ENCODE measurements at regions not wholly inside any gene's neighbourhood (a gene's known extent, or its start where the extent isn't known, plus 50 kb on each side); places are given as distances from the start of the nearest gene placed in this dataset.
"Not testable (repeated sequence)": the region's sequence is repeated elsewhere in the genome, so short reads cannot be mapped to it uniquely, and the experiment has no call there.

GRCh38 chr21:27525780-27526179 is 558.9 kb upstream of the ADAMTS5 start:
- DNase-seq = no peak

- DNase-seq = no peak
Observed at GRCh38 chr21:27519361-27519760, 552.5 kb upstream of the ADAMTS5 start.

GRCh38 chr21:27517177-27517576 is 550.3 kb upstream of the ADAMTS5 start:
- not testable (repeated sequence) for DNase-seq

GRCh38 chr21:27515676-27516075 is 548.8 kb upstream of the ADAMTS5 start:
- no peak for DNase-seq

GRCh38 chr21:27513825-27514224 is 546.9 kb upstream of the ADAMTS5 start:
- DNase-seq = no peak

GRCh38 chr21:27513016-27513415 is 546.1 kb upstream of the ADAMTS5 start:
- DNase-seq = no peak

GRCh38 chr21:27511233-27511632 is 544.3 kb upstream of the ADAMTS5 start:
- no peak for DNase-seq

DNA sequence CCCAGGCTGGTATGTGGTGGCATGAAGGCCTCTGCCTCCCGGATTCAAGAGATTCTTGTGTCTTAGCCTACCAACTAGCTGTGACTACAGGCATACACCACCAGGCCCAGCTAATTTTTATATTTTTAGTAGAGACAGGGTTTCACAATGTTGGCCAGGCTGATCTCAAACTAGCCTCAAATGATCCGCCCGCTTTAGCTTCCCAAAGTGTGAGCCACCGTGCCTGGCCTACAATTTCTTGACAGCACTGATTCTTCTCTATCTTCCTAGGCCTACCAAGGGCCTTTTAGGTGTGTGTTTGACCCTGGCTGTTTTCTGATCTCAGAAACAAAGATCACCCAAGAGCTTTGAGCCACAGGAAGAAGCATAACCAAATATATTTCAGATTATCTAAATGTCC is 540.8 kb upstream of the ADAMTS5 start:
- DNase-seq = no peak

GRCh38 chr21:27505516-27505915 is 538.6 kb upstream of the ADAMTS5 start:
- no peak for DNase-seq

DNA sequence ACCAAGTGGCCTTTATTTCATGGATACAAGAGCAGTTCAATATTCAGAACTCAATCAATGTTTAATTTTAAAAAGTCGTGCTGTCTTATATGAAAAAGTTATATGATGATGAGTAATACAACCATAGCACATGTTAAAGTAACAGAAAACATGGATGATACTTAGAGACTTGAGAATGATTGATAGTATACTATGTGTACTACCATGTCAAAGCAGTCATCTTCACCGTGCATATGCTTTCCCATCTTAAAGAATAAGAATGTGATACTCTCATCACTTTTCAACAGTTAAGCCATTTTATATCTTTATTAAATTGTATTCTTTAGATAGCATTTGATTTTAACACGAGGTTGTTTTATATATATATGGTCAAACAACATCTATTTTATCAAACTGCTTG is 535.9 kb upstream of the ADAMTS5 start:
- no peak for DNase-seq

- no peak for DNase-seq
Observed at GRCh38 chr21:27498025-27498424, 531.1 kb upstream of the ADAMTS5 start.

- no peak for DNase-seq
Observed at GRCh38 chr21:27495836-27496235, 528.9 kb upstream of the ADAMTS5 start.

DNA sequence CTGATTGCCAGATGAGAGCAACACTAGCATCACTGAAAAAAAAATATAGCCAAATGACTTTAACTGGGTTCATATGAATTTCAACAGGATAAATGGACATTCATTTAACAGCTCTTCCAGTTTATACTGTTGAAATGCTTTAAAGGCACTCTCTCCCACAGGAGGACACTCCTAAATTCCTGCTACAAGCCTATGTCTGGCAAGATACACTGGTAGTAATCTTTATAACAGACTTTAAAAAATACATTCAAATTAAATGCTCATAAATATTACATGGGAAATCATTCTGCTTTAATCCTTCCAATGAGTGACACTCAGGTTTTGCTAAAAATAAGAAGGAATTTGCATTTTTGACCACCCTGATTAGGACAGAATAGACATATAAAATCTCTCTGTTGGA is 526.7 kb upstream of the ADAMTS5 start:
- no peak for DNase-seq

DNA sequence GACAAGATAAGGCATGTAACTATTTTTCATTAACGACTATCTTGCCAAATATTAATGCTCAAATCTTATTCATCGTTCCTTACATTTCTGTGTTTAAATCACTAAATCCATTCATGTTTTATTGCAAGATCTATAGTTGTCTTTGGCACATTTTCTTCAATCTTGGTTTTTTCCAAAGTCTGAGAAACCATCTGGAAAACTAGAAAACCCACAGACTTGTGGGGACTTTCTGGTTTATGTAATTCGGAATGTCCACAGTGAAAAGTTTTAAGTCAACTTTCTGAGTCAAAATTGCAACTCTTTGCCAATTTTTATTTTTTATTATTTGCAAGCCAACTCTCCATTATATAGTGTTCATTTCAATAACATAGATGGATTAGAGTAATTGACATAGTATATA is 520.8 kb upstream of the ADAMTS5 start:
- no peak for DNase-seq

DNA sequence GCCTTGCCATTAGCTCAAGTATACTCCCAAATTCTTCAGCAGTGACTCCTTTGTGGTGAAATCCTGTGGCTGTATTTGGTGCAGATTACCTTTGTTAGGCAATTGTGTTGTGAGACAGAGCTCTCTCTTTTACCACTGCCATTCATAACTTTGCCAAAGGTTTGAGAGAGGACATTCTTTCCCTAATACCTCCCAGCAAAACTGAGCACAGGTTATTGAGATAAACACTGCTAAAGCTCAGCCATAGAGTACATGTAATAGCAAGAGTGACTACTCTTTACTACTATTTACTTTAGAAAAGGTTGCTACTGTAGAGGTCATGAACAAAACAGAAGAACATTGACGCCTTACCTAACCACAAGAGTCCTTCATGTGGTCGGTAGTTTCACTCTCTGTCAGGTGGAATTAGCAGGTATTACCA is 514.0 kb upstream of the ADAMTS5 start:
- DNase-seq = no peak

DNA sequence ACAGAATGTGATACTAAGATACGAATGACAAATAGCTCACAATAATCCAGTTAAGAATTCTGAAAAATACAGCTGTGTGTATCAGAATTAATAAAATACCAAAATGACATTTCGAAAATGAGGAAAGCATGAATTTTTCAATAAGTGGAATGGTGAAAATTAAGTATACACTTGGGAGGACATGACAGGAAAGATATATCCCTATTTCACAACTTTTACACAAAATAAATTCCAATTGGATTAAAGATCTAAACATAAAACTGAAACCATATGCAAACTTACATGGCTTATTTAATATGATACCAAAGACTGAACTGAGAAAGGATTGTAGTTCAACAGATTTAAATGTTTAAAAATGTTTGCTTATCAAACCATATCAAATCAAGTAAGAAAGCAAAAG is 510.4 kb upstream of the ADAMTS5 start:
- DNase-seq = no peak

- DNase-seq = no peak
Observed at GRCh38 chr21:27476696-27477095, 509.8 kb upstream of the ADAMTS5 start.

- no peak for DNase-seq
Observed at GRCh38 chr21:27475363-27475955, 508.6 kb upstream of the ADAMTS5 start.

DNA sequence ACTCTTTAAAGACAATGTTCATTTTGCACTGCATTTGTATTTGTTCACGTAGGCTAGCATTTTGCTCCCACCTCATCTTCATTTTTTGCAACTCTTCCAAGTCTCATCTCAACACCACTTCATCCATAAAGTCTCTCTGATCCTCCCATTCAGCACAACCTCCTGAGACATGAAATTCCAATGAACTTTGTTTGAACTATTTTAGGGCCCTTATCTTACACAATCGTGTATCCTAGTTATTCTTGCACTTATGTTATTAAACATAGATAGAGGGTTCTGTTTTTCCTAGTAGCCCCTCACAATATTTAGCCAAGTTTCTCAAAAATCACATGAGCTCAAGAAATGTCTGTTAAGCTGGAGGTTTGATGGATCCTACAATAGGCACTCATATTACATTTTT is 500.5 kb upstream of the ADAMTS5 start:
- no peak for DNase-seq

DNA sequence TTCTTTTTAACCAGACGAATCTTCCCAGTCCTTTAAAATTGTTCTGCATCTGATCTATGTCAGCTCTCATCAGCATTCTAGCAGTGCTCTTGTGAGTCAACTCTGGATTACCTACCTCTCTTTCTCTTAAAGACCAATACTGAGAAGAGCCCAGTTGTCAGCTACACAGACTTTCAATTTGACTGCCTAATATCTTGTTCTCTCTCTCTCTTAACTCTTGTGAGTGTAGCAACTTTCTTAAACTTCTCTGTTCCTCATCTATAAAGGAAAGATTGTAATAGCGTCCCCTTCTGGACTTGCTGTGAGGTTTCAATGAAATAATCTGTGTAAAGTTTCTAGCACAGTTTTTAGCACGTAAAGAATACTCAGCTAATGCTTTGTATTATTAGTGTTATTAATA is 499.3 kb upstream of the ADAMTS5 start:
- no peak for DNase-seq

DNA sequence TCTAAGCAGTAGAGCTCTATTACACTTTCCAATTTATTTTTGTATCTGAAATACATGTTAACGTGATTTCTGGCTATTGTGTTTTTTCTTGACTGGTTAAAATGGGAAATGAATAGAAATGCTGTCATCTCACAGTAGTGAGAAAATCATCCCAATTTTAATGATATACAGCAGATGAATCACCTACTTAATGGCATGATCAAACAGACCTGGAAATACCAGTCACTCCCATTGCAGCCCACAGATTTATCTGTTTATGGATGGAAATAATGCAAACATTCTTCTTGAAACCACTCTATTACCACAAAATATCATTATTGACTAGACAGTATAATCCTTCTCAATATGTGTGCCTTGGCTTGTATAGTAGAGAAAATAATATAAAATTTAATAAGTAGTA is 497.8 kb upstream of the ADAMTS5 start:
- DNase-seq = no peak

DNA sequence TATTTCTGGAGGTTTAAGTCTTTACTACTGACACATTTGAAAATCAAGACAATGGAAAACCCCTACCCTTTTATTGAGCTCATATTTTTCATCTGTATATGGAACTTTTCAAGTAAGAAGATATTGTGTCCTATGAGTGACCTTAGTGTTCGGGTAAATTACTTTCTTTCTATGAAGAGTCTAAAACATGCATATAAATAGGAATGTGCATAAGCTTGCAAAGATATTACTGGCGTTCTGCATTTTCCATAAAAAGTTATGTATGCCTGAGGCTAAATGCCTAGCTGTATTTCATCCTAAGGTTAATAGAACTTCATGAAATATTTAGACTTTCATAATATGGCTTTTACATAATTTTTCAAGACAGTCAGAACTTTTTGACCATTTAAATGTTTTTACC is 495.8 kb upstream of the ADAMTS5 start:
- no peak for DNase-seq

DNA sequence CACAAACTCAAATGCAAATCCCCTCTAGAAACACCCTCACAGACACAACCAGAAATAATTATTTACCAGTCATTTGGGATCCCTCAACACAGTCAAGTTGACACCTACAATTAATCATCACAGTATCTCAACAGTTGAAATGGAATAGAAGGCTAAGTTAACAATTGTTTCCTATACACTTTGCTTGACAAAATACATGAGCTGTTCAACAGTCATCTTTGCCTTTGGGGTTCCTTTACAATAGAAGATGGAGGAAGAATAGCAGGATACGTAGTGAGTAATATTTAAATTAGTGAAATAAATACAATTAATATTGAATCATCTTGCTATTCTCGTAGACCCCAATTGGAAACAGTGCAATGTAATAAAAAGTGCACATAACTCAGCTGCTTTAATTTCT is 487.3 kb upstream of the ADAMTS5 start:
- DNase-seq = no peak

DNA sequence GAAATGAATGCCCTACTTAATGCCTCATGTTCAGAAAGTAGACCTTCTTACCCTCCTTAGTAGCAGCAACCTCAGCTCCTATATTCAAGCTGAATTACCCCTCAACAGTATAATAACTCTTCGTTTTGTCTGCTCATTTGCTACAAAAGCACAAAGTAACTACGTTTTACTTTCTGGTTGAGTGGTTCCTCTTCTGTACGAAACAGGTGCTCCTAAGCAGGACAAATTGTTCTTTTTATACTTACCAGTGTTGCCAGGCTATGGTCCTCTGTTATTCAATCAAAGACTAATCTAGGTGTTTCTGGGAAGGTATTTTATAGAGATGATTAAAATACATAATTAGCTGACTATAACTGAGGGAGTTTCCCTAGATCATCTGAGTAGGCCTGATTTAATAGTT is 484.2 kb upstream of the ADAMTS5 start:
- DNase-seq = no peak

DNA sequence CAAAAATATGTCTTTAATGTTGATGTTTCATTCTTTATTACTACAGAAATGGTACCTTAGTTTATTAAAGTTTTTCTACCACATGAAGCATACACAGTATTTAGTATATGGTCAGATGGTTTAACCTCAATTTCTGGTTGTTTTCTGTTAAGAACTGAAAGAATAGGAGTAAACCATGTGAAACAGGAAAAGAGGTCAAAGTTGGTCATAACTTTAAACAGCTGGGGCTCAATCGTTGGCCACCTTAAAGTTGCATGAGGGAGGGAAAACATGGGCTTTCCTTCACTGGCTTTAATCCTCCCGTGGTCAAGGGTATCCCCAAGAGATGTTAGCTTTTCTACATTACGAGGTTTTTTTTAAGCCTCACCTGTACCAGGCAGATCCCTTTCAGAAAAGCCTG is 483.3 kb upstream of the ADAMTS5 start:
- no peak for DNase-seq

GRCh38 chr21:27448960-27449359 is 482.1 kb upstream of the ADAMTS5 start:
- DNase-seq = no peak

Measured in stimulated activated CD4-positive, alpha-beta T cell treated with anti-CD3 and anti-CD28 coated beads, Interleukin-1b, Interleukin-23, amount 100 ng/mL, for 48 hours (primary cell).